LNCaP clone FGC (cell line): ENCODE measurements at regions not wholly inside any gene's neighbourhood (a gene's known extent, or its start where the extent isn't known, plus 50 kb on each side); places are given as distances from the start of the nearest gene placed in this dataset.

Experiments
- DNase-seq: peaks from one replicate; pipeline ENCODE4 v3.0.0-alpha.2; 2011; ENCODE audit warnings: low read depth
- H3K4me3 ChIP-seq: 2 replicates; pipeline ENCODE4 v1.5.1; 2011; ENCODE audit warnings: mild to moderate bottlenecking, low read depth, low read length, control low read depth
- TF ChIP-seq, protein P1 (sequence below): IDR thresholded peaks from 2 replicates; pipeline ENCODE4 v1.5.1; 2012; ENCODE audit warnings: mild to moderate bottlenecking; ENCODE audit not compliant: control insufficient read depth, insufficient read depth; ENCODE audit errors: extremely low read depth

GRCh38 chr2:120454654-120455385 lies 108.9 kb downstream of the INHBB start:
- no peak overlapping the region for H3K4me3 ChIP-seq
- TF ChIP-seq, protein P1, sequence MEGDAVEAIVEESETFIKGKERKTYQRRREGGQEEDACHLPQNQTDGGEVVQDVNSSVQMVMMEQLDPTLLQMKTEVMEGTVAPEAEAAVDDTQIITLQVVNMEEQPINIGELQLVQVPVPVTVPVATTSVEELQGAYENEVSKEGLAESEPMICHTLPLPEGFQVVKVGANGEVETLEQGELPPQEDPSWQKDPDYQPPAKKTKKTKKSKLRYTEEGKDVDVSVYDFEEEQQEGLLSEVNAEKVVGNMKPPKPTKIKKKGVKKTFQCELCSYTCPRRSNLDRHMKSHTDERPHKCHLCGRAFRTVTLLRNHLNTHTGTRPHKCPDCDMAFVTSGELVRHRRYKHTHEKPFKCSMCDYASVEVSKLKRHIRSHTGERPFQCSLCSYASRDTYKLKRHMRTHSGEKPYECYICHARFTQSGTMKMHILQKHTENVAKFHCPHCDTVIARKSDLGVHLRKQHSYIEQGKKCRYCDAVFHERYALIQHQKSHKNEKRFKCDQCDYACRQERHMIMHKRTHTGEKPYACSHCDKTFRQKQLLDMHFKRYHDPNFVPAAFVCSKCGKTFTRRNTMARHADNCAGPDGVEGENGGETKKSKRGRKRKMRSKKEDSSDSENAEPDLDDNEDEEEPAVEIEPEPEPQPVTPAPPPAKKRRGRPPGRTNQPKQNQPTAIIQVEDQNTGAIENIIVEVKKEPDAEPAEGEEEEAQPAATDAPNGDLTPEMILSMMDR = no peak
- no peak for DNase-seq

GRCh38 chr2:120455390-120455789 lies 109.5 kb downstream of the INHBB start:
- no peak for DNase-seq
- H3K4me3 ChIP-seq = no peak overlapping the region
- TF ChIP-seq, protein P1 = no peak

- TF ChIP-seq, protein P1 = peak; percentile 31; the same call in 1 of the 2 replicates
- H3K4me3 ChIP-seq = no peak overlapping the region
- DNase-seq = no peak
These were observed 110.9 kb downstream of the INHBB start for GRCh38 chr2:120456867-120457266.

DNA sequence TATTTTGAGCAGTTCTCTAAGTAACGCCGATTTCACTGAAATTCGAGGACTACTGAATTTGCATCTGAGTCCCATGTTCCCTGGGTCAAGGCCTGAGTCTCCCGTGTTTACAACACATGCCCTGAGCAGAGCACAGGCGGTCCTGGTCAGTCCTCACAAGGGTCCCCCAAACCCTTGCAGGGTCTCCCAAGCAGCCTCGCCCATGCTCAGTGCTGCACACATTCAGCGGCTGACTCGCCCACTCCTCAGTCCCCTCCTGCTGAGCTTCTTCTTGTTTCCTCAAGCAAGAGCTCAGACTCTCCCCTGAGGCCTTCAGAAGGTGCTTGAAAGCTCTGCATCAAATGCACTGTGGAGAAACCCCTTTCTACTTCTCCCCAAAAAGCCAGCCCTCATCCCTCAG lies 114.6 kb downstream of the INHBB start:
- H3K4me3 ChIP-seq = no peak overlapping the region
- TF ChIP-seq, protein P1 = no peak
- DNase-seq = no peak

GRCh38 chr2:120461092-120461491 lies 115.2 kb downstream of the INHBB start:
- no peak for DNase-seq
- H3K4me3 ChIP-seq = no peak overlapping the region
- TF ChIP-seq, protein P1 = no peak

DNA sequence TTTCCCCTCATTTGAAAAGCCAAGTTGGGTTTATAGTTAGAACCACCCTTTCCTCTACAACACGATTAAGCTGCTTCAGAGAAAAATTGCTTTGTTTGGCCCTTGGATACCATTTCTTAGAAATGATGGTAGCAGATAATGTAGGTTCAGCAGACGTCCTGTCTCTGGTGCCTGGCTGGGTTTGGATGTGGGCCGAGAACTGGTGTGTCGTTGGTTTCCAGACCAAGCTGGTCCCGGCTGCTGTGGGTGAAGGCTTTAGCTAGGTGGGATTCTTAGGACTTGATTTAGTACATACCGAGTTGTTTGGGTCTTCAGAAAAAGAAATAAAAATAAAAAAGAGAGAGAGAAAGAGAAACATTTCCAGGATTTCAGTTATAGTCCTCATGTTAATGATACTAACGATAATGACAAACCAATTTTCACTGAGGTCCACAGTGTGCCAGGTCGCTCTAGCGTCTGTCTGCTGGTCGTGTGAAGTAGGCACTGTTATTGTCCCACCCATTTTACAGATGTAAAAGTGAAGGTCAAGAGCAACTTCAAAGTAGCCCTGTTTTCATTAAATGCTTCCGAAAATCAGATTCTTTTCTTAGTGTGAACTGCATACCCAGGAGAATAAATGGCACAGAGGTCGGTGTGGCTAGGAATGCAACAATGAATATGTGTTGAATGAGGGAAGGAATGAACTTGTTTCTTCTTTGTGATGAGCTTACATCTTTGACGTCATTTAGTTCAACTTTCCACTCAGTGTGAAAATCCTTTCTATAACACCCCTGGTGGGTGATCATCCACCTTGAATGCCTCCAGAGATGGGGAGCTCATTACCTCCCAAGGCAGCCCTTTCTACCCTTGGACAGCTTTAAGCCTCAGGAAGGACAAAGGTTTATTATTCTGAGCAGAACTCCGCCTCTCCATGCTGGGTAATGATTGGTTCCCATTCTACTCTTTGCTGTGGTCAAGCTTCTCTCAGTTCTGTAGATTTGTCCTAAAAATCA lies 115.9 kb downstream of the INHBB start:
- H3K4me3 ChIP-seq = no peak overlapping the region
- no peak for DNase-seq
- TF ChIP-seq, protein P1 = no peak
